HG03354 (cell line): ENCODE measurements at regions not wholly inside any gene's neighbourhood (a gene's known extent, or its start where the extent isn't known, plus 50 kb on each side); places are given as distances from the start of the nearest gene placed in this dataset.
A peak's percentile ranks its signal among the peaks of the same experiment; 100 is the strongest.

Source experiments
- ATAC-seq: cut with Tn5 transposase; IDR thresholded peaks from one replicate; pipeline ENCODE4 v1.9.1; 2021; ENCODE audit warnings: mild to moderate bottlenecking; ENCODE audit not compliant: unreplicated experiment, poor library complexity, severe bottlenecking

DNA sequence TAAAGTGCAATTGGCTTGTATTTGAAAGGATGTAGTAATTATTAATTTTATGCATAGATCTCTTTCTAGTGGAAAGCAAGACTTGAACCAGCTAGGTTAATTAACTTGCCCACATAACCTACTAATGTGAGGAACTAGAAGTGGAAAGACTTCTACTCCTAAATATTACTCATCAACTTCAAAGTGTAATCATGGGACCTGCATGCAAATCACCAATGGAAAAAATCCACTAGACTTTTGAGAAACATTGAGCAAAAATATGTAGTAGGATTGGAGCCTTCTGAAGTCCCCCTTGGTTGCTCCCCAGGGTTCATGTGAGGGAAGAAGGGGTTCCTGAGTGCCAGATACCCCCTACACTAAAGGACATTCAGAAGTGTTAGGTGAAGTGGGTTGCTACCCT, 240.2 kb downstream of the PTEN start:
- no peak for ATAC-seq

DNA sequence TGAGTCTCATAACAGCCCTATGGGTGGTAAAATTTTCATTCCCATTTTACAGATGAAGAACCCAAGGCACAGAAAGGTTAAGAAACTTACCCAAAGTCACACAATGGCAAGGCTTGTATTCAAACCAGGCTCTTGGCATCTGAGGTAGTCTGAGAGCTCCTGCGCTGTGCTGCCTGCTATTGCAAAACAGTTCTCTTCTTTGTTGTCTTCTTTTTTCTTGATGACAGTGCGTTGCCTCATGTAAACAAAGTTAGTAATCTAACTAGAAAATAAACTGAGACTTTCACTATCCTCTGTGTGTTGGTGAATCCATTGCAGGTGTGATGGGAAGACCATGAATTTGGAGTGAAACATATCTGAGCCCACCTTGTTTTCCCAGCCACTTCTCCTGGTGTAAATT, 240.8 kb downstream of the PTEN start:
- no peak for ATAC-seq

DNA sequence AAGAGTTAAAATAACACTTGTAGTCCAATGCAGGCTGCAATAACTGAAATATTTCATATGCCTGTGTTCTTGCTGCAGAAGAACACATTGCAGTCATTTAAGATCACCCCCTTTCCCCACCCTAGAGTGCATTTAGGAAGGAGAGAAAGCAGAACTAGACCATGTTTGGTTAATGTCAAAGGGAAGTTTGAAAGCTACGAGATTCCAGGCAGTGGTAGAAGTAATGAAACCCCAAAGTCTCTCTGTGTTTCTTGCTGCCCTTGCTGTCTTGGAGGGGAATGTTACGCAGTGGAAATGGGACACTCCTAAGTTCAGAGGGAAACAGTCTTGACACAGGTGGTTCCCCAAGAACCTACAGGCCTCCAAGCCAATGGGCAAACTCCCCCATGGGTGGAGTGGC, 242.9 kb downstream of the PTEN start:
- no peak for ATAC-seq

DNA sequence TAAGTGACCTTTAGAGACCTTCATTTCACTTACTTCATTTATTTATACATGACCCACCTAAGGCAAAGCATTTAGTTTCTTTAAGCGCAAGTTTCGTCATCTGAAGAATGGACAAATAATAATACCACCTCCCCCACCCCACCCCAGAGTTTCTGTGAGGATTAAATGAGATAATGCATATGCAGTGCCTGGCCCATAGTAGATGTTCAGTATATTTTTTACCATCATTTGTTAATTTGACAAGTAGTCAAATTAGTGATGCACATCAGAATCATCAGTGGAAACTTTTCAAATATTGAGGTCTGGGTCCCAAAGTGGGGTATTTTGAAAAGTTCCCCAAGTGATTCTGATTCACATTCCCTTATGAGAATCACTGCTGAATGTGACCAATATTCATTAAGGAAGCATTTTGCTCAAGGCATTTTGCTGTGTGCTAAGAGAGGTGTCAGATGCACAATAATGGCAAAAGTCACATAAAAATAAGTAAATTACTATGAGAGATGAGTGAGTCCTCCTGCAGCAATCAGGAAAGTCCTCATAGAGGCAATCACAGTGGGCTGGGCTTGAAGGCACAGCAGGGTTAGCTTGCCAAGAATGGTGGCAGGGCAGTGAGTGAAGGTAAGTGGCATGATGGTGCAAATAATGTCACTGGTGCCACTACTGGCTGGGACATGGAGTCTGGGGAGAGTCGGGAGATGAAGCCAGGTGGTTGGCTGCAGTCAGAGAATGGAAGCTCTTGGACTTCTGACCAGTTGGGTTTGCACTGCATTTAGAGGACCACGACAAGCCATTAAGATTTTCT, 244.1 kb downstream of the PTEN start:
- ATAC-seq, result peak; percentile 4

GRCh38 chr10:88108115-88108610, 244.7 kb downstream of the PTEN start:
- ATAC-seq, result peak; percentile 54

GRCh38 chr10:88110355-88110754, 246.9 kb downstream of the PTEN start:
- ATAC-seq, result no peak

GRCh38 chr10:88110822-88111221, 247.4 kb downstream of the PTEN start:
- peak; percentile 29 for ATAC-seq

GRCh38 chr10:88111294-88111693, 247.9 kb downstream of the PTEN start:
- ATAC-seq, result no peak

GRCh38 chr10:88113232-88113631, 249.8 kb downstream of the PTEN start:
- peak; percentile 27 for ATAC-seq

DNA sequence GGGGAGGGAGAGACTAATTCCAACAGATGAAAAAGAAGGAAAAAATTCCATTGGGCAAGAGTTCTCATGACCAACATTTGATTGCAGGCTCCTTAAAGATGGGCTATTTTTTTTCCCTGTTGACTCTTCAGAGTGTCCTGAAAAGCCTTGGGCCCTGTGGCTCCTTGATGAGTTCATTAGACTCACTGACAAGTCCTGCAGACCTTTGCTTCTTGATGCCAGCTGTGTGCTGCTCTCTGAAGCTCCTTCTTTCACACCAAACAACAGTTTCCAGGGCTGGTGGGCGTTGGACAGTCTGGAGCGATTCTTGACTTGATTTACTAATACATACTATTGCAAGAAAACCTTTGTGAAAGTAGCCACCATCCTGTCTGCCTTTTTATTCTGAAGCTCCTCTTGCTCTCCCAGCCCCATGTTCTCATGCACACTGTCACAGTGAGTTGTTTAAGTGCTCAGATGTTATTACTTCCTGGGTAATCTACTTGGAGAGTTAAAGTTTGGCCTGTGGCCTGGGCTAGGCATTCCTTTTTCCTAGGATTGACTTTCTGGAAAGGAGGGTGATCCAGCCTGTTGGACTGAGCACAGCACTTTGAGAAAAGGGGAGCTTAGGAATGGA, 250.3 kb downstream of the PTEN start:
- no peak for ATAC-seq

- ATAC-seq, result peak; percentile 38
Observed at GRCh38 chr10:88114368-88114767, 250.9 kb downstream of the PTEN start.

GRCh38 chr10:88115407-88115806, 252.0 kb downstream of the PTEN start:
- no peak for ATAC-seq

DNA sequence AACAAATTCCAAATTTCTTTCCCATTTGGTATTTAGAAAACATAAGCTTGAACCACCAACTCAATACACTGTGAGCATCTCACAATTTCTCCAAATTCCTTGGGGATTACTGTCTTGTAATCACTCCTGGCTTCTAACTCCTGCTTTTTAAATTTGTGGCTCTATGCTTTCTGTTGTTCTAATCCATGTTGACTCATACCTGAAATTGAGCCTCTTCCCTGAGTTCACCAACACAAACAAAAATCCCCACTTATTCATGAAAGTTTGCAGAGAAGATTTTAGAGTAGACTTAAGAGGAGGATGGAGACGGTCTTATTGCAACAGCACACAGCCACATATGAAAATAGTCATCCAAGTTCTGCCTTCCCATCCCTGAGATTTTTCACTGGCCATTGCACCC, 252.5 kb downstream of the PTEN start:
- no peak for ATAC-seq

DNA sequence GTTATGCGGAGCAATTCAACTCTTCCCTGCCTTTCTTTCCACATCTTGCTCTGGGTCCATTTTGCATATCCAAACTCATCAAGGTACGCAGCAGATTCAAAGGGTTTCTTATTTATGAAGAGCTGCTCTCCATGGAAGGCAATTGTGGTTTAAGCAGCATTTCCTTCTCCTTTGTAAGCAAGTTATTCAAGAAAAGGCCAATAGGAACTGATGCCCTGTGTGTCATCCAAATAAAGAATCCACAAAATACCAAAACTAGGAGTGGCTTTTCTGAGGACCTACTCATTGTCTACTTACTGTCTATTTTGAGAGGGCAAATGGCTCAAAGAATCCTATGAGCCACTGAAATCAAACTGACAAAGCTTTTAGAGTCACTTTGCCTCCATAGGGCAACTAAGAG, 253.1 kb downstream of the PTEN start:
- no peak for ATAC-seq

DNA sequence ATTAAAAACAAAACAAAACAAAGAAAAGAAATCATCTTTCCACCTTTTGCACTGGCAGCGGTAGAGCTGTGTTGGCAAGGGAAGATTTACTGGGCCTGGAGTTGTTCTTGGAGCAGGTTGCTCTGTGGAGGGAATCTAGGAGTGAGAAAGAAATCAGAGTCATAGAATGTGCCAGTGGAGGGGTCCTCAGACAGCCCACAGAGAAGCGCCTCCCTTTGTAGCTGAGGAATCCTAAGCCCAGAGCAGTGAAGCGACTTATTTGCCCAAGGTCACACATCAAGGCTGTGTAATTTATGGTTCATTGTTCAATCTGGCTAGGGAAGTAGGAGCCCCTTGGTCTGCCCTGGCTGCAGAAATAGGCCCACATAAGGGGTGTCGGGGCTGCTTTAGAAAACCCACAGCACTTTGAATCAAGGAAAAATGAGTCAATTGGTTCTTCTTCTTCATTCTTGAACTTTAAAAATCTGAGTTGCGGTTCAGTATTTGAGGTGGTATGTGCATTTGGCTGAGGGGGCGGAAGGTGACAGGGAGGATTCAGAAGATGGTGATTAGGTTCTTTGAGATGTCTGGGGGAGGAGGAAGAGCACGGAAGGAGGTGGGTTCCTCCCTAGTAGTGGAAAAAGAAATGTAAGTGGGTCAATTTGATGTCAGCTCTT, 253.7 kb downstream of the PTEN start:
- no peak for ATAC-seq

GRCh38 chr10:88117869-88118632, 254.6 kb downstream of the PTEN start:
- ATAC-seq, result no peak

DNA sequence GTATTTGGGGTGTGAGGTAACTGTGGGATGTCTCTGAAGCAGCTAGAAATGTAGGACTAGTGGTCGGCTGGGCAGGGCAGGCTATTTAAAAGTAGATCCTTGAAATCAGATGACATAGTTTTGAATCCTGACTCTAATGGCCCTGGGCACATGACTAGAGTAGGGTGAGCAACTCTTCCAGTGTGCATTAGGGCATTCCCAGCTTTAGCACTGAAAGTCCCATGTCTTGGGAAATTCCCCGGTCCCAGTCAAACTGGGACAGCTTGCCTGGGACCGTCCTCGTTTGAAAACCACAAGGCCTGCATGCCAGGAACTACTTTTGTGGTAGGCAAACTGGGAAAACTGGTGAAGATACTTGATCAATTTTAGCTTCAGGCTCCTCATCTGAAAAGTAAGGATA, 255.3 kb downstream of the PTEN start:
- no peak for ATAC-seq

- ATAC-seq, result no peak
Observed at GRCh38 chr10:88119160-88119559, 255.7 kb downstream of the PTEN start.

DNA sequence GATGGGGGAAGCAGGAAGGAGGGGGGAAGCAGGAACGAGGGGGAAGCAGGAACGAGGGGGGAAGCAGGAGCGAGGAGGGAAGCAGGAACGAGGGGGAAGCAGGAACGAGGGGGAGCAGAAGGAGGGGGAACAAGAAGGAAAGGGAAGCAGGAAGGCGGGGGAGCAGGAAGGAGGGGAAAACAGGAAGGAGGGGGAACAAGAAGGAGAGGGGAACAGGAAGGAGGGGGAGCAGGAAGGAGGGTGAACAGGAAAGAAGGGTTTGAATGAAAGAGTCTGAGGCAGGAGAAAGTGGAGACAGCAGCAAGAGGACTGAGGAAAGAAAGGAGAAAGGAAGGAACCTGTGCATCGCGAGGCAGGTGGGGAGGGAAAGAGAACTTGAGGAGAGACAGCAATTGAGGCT, 256.6 kb downstream of the PTEN start:
- no peak for ATAC-seq
